Heart left ventricle (tissue), 13 donors: ENCODE measurements at regions not wholly inside any gene's neighbourhood (a gene's known extent, or its start where the extent isn't known, plus 50 kb on each side); places are given as distances from the start of the nearest gene placed in this dataset.

ENCODE experiments used
- CTCF ChIP-seq, 12 donors: fragments of 200-600 bp; sonication (generic) in 4 of 12; IDR thresholded peaks; one replicate each; pipeline versions ENCODE4 v1.5.0 to v1.8.0; 2018 to 2022; ENCODE audit warnings: antibody characterized with exemption in 12 of 12, mild to moderate bottlenecking in 5 of 12
- POLR2A ChIP-seq, 2 donors: fragments of 450-650 bp; IDR thresholded peaks; one replicate each; pipeline ENCODE4 v1.6.1; 2017; ENCODE audit warnings: antibody characterized with exemption in 2 of 2, mild to moderate bottlenecking in 2 of 2, moderate library complexity in 2 of 2
- donor health status: ischemic (EF 13 %, LVEDD 7.1; RV severe dilation, severe dysfunction).
- donor health status: DM: no; HTN: yes; CAD: no.
- donor health status: DM: no; HTN: no; CAD: no.
- donor health status: ischemic (EF 25% LVEDD 6.9; RV normal size, moderate dysfunction).
- donor health status: ischemic (EF 25% LVEDD 5.7; RV mildly dilated, moderate dysfunction).
- donor health status: ischemic (EF 35%, LVEDD 5.7; RV mildly dilated, moderate dysfunction).
- donor health status: nonischemic (EF 11% LVEDD 7.7; RV severe dilation, severe dysfunction).
- donor health status: DM: yes; HTN: yes; CAD: no.
- donor health status: PGD.
- donor health status: ischemic (EF 29% LVEDD 5.4; RV normal size, mild dysfunction).
- donor health status: nonischemic (EF 23%, LVEDD 6.1; RV moderate dilation, normal function).

DNA sequence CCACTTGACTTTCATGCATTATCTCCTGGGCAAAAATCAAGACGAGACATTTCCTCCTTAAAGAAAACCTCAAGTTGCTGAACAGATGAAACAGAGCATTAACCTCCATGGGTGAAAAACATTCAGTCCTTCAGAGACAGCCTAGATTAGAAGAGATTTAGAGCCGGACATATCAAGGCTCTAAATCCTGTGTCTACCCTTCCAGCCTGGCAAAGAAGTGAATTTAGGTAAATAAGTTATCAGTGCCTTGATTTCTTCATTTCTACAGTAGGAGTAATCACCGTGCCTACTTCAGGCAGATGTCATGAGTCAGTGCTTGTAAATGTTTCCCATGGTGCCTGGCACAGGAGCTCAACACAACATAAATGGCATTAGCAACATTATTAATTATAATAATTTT, 159.3 kb upstream of the PRICKLE2 start:
- TF ChIP-seq CTCF (IDR thresholded peaks at IDR 0.05) (no peak), POLR2A (IDR thresholded peaks at IDR 0.05) (no peak)
